Esophagus squamous epithelium (tissue), 4 donors: ENCODE measurements at regions not wholly inside any gene's neighbourhood (a gene's known extent, or its start where the extent isn't known, plus 50 kb on each side); places are given as distances from the start of the nearest gene placed in this dataset.

ENCODE experiments used
- POLR2A ChIP-seq, 4 donors: fragments of 450-650 bp; IDR thresholded peaks; one replicate each; pipeline ENCODE4 v1.6.1; 2017; ENCODE audit warnings: antibody characterized with exemption in 4 of 4, mild to moderate bottlenecking in 4 of 4, moderate library complexity in 3 of 4
- TF ChIP-seq, protein P1 (sequence below), 6 experiments: fragments of 450-650 bp in 4 of 6; fragments of 200-600 bp in 2 of 6; sonication (generic) in 2 of 6; IDR thresholded peaks; one replicate each; pipeline ENCODE4 v1.5.1; 2016 to 2019; ENCODE audit warnings: antibody characterized with exemption in 6 of 6, mild to moderate bottlenecking in 4 of 6, moderate library complexity in 4 of 6

DNA sequence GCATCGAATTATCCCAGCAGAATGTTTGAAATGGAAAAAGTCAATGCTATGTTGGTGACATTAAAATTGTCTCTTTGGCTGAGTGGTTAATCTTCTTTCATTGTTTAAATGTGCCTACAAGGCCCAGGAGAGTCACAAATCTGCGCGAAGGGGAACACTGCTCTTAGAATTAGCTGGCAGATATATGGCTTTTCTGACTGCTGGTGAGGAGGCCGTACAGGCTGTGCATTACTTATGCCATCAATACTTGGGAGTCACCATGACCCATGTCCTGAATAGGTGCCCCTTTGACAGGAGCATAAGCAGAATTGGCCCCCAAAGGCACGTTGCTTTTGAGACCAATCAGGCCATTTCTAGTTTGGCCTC, 521.5 kb downstream of the FUT8 start:
- TF ChIP-seq, protein P1, sequence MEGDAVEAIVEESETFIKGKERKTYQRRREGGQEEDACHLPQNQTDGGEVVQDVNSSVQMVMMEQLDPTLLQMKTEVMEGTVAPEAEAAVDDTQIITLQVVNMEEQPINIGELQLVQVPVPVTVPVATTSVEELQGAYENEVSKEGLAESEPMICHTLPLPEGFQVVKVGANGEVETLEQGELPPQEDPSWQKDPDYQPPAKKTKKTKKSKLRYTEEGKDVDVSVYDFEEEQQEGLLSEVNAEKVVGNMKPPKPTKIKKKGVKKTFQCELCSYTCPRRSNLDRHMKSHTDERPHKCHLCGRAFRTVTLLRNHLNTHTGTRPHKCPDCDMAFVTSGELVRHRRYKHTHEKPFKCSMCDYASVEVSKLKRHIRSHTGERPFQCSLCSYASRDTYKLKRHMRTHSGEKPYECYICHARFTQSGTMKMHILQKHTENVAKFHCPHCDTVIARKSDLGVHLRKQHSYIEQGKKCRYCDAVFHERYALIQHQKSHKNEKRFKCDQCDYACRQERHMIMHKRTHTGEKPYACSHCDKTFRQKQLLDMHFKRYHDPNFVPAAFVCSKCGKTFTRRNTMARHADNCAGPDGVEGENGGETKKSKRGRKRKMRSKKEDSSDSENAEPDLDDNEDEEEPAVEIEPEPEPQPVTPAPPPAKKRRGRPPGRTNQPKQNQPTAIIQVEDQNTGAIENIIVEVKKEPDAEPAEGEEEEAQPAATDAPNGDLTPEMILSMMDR (IDR thresholded peaks at IDR 0.05), result no peak
- no peak for TF ChIP-seq POLR2A (IDR thresholded peaks at IDR 0.05)
